Neural cell (in vitro differentiated cells): ENCODE measurements at regions not wholly inside any gene's neighbourhood (a gene's known extent, or its start where the extent isn't known, plus 50 kb on each side); places are given as distances from the start of the nearest gene placed in this dataset.

Experiments used
- H2AFZ ChIP-seq: fragments of 200-600, 300-800 bp; sonication (generic), shearing (Covaris generic); 2 replicates; pipeline ENCODE4 v1.6.0; 2014; ENCODE audit warnings: low read depth, mild to moderate bottlenecking, antibody characterized with exemption, low read length, moderate library complexity
- H3F3A ChIP-seq: fragments of 200-600 bp; shearing (Covaris generic); 2 replicates; pipeline ENCODE4 v1.6.1; 2016; ENCODE audit warnings: mild to moderate bottlenecking, moderate library complexity, mixed read lengths, antibody characterized with exemption, low read length; ENCODE audit not compliant: insufficient read depth, poor library complexity, severe bottlenecking
- H3K27ac ChIP-seq: fragments of 200-600, 300-800 bp; sonication (generic), shearing (Covaris generic); 2 replicates; pipeline ENCODE4 v1.5.1; 2014; ENCODE audit warnings: mild to moderate bottlenecking, low read length, moderate library complexity
- H3K27me3 ChIP-seq: fragments of 300-800, 200-600 bp; sonication (generic), shearing (Covaris generic); 2 replicates; pipeline ENCODE4 v1.6.0; 2014; ENCODE audit warnings: mild to moderate bottlenecking, low read depth, low read length, moderate library complexity; ENCODE audit not compliant: insufficient read depth
- H3K36me3 ChIP-seq: fragments of 300-800, 200-600 bp; sonication (generic), shearing (Covaris generic); 2 replicates; pipeline ENCODE4 v1.5.1; 2014; ENCODE audit warnings: mild to moderate bottlenecking, antibody characterized with exemption, low read length, moderate library complexity; ENCODE audit not compliant: insufficient read depth
- H3K4me2 ChIP-seq: fragments of 300-800, 200-600 bp; sonication (generic), shearing (Covaris generic); 2 replicates; pipeline ENCODE4 v1.6.0; 2014; ENCODE audit warnings: mild to moderate bottlenecking, low read length
- H3K4me3 ChIP-seq: fragments of 300-800, 200-600 bp; sonication (generic), shearing (Covaris generic); 2 replicates; pipeline ENCODE4 v1.5.1; 2014; ENCODE audit warnings: mild to moderate bottlenecking, low read length, moderate library complexity
- H3K79me2 ChIP-seq: fragments of 200-600 bp; shearing (Covaris generic); replicated peaks from 2 replicates; pipeline ENCODE4 v1.6.0; 2014; ENCODE audit warnings: mild to moderate bottlenecking, low read length, moderate library complexity; ENCODE audit not compliant: insufficient read depth
- H3K9ac ChIP-seq: fragments of 300-800, 200-600 bp; sonication (generic), shearing (Covaris generic); 2 replicates; pipeline ENCODE4 v1.6.1; 2016; ENCODE audit warnings: mild to moderate bottlenecking, low read length, mixed read lengths
- H3K9me2 ChIP-seq: fragments of 200-600 bp; shearing (Covaris generic); 2 replicates; pipeline ENCODE4 v1.6.1; 2016; ENCODE audit warnings: mild to moderate bottlenecking, low read length, mixed read lengths; ENCODE audit not compliant: insufficient read depth
- H3K9me3 ChIP-seq: fragments of 200-600, 300-800 bp; sonication (generic), shearing (Covaris generic); 2 replicates; pipeline ENCODE4 v1.6.1; 2016; ENCODE audit warnings: mild to moderate bottlenecking, mixed run types, low read length, moderate library complexity, mixed read lengths
- H4K20me1 ChIP-seq: fragments of 200-600 bp; shearing (Covaris generic); 2 replicates; pipeline ENCODE4 v1.6.1; 2016; ENCODE audit warnings: mild to moderate bottlenecking, mixed run types; ENCODE audit not compliant: insufficient read depth
- EP300 ChIP-seq: fragments of 450-650 bp; conservative IDR thresholded peaks from 2 replicates; pipeline ENCODE4 v1.6.1; 2014; ENCODE audit warnings: antibody characterized with exemption, mild to moderate bottlenecking, moderate library complexity; ENCODE audit not compliant: poor library complexity, severe bottlenecking
- EZH2 ChIP-seq: fragments of 200-600, 300-800 bp; shearing (Covaris generic), sonication (generic); IDR thresholded peaks from 2 replicates; pipeline ENCODE4 v1.6.1; 2014; ENCODE audit warnings: antibody characterized with exemption, low read length, borderline replicate concordance, mild to moderate bottlenecking; ENCODE audit not compliant: insufficient read depth, poor library complexity, severe bottlenecking
- MXI1 ChIP-seq: fragments of 450-650 bp; conservative IDR thresholded peaks from 2 replicates; pipeline ENCODE4 v1.6.1; 2014; ENCODE audit warnings: antibody characterized with exemption, mild to moderate bottlenecking; ENCODE audit not compliant: poor library complexity, severe bottlenecking
- POLR2AphosphoS5 ChIP-seq: IDR thresholded peaks from 2 replicates; pipeline ENCODE4 v1.6.1; 2012
- RAD21 ChIP-seq: fragments of 450-650 bp; conservative IDR thresholded peaks from 2 replicates; pipeline ENCODE4 v1.6.1; 2014; ENCODE audit warnings: antibody characterized with exemption, mild to moderate bottlenecking, moderate library complexity
- SMC3 ChIP-seq: fragments of 450-650 bp; conservative IDR thresholded peaks from 2 replicates; pipeline ENCODE4 v1.6.1; 2014; ENCODE audit warnings: antibody characterized with exemption, mild to moderate bottlenecking, moderate library complexity; ENCODE audit not compliant: poor library complexity
- TAF1 ChIP-seq: IDR thresholded peaks from 2 replicates; pipeline ENCODE4 v1.6.1; 2012; ENCODE audit warnings: low read depth
- TF ChIP-seq, protein P1 (sequence below): IDR thresholded peaks from 2 replicates; pipeline ENCODE4 v1.6.1; 2012; ENCODE audit warnings: borderline replicate concordance
- TF ChIP-seq, protein P2 (sequence below): fragments of 450-650 bp; IDR thresholded peaks from 2 replicates; pipeline ENCODE4 v1.5.1; 2014; ENCODE audit warnings: antibody characterized with exemption, mild to moderate bottlenecking, moderate library complexity; ENCODE audit not compliant: poor library complexity, severe bottlenecking

DNA sequence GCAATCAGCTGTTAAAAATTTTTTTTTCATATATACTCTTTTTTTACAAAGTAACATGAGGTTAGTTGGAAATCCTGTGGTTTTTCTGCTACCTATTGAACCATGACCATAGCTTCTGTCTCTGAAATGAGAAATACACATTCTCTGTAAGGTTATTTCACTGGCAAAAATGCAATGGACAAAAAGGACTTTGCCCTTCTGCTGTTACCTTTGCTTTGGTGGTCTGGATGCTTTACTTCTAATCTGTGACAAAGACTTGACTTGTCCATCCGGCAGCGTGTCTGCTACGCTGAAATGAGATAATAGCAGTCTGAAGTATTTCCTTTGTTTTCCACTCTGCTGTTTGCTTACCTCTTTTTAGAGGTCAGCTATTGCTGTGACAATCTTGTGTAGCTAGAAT lies 412.8 kb downstream of the SLITRK6 start:
- Histone ChIP-seq H3K4me2 (no peak overlapping the region), H3K36me3 (no peaks in the 10 kb centered on the region), H2AFZ (no peak overlapping the region)

DNA sequence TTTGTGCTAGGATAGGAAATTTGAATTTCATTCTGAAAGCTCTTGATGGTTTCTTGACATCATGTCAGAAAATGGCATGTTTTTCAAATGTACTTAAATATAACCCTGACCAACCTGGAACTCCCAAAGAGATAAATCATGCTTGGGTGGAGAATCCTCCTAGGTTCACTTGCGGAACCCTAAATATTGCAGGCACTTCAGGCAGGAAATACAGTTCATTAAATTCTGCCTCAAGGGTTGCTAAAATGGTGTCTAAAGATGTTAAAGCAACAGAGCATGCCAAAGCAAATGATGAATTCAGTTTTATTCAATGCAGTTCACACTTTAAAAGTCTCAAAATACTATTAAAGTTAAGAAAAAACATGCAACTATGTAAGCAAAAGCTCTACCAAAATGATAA lies 415.9 kb downstream of the SLITRK6 start:
- H3K27ac ChIP-seq: no peak overlapping the region
- no peak overlapping the region for H3K4me2 ChIP-seq
- H3K36me3 ChIP-seq: no peaks in the 10 kb centered on the region
- TF ChIP-seq MXI1 (no peak), EP300 (peak; percentile 15), POLR2AphosphoS5 (no peak), TAF1 (no peak)
- no peaks in the 10 kb centered on the region for H3K79me2 ChIP-seq
- no peak overlapping the region for H3K9ac ChIP-seq
- H3F3A ChIP-seq: no peaks in the 10 kb centered on the region
- H3K27me3 ChIP-seq: no peaks in the 10 kb centered on the region
- H3K9me3 ChIP-seq: peaks cover 5% of the 10 kb centered on the region
- no peaks in the 10 kb centered on the region for H4K20me1 ChIP-seq
- H3K4me3 ChIP-seq: no peak overlapping the region
- no peaks in the 10 kb centered on the region for H3K9me2 ChIP-seq
- H2AFZ ChIP-seq: no peak overlapping the region

More for the DNA sequence above, 412.8 kb downstream of the SLITRK6 start:
- Histone ChIP-seq H3K9me3 (peaks cover 5% of the 10 kb centered on the region), H4K20me1 (no peaks in the 10 kb centered on the region), H3K9ac (no peak overlapping the region), H3K27me3 (no peaks in the 10 kb centered on the region), H3K4me3 (no peak overlapping the region), H3K79me2 (no peaks in the 10 kb centered on the region), H3K9me2 (no peaks in the 10 kb centered on the region), H3F3A (no peaks in the 10 kb centered on the region), H3K27ac (no peak overlapping the region)
- TF ChIP-seq RAD21 (no peak), TAF1 (no peak), EZH2 (no peak), SMC3 (no peak)
- TF ChIP-seq, protein P1, sequence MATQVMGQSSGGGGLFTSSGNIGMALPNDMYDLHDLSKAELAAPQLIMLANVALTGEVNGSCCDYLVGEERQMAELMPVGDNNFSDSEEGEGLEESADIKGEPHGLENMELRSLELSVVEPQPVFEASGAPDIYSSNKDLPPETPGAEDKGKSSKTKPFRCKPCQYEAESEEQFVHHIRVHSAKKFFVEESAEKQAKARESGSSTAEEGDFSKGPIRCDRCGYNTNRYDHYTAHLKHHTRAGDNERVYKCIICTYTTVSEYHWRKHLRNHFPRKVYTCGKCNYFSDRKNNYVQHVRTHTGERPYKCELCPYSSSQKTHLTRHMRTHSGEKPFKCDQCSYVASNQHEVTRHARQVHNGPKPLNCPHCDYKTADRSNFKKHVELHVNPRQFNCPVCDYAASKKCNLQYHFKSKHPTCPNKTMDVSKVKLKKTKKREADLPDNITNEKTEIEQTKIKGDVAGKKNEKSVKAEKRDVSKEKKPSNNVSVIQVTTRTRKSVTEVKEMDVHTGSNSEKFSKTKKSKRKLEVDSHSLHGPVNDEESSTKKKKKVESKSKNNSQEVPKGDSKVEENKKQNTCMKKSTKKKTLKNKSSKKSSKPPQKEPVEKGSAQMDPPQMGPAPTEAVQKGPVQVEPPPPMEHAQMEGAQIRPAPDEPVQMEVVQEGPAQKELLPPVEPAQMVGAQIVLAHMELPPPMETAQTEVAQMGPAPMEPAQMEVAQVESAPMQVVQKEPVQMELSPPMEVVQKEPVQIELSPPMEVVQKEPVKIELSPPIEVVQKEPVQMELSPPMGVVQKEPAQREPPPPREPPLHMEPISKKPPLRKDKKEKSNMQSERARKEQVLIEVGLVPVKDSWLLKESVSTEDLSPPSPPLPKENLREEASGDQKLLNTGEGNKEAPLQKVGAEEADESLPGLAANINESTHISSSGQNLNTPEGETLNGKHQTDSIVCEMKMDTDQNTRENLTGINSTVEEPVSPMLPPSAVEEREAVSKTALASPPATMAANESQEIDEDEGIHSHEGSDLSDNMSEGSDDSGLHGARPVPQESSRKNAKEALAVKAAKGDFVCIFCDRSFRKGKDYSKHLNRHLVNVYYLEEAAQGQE: no peak
- TF ChIP-seq, protein P2, sequence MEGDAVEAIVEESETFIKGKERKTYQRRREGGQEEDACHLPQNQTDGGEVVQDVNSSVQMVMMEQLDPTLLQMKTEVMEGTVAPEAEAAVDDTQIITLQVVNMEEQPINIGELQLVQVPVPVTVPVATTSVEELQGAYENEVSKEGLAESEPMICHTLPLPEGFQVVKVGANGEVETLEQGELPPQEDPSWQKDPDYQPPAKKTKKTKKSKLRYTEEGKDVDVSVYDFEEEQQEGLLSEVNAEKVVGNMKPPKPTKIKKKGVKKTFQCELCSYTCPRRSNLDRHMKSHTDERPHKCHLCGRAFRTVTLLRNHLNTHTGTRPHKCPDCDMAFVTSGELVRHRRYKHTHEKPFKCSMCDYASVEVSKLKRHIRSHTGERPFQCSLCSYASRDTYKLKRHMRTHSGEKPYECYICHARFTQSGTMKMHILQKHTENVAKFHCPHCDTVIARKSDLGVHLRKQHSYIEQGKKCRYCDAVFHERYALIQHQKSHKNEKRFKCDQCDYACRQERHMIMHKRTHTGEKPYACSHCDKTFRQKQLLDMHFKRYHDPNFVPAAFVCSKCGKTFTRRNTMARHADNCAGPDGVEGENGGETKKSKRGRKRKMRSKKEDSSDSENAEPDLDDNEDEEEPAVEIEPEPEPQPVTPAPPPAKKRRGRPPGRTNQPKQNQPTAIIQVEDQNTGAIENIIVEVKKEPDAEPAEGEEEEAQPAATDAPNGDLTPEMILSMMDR: no peak

DNA sequence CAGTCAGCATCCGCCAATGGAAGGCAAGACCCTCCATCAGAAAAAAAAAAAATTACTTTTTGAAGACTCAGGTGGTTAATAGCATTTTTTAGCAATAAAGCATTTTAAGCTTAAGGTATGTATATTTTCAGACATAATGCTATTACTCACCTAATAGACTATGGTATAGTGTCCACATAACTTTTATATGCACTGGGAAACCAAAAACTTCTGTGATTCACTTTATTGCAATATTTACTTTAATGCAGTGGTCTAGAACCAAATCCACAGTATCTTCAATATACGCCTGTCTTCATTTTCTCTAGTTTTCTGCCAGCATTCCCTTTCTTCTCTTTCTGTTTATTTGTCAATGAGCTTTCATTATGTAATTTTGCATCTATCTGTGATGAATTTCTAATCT lies 418.1 kb downstream of the SLITRK6 start:
- no peak overlapping the region for H3K4me3 ChIP-seq
- no peak overlapping the region for H3K4me2 ChIP-seq
- no peaks in the 10 kb centered on the region for H3K9me3 ChIP-seq
- H3K27ac ChIP-seq: no peak overlapping the region
- no peaks in the 10 kb centered on the region for H3F3A ChIP-seq
- H4K20me1 ChIP-seq: no peaks in the 10 kb centered on the region
- H3K79me2 ChIP-seq: no peaks in the 10 kb centered on the region
- H3K9me2 ChIP-seq: no peaks in the 10 kb centered on the region
- H3K36me3 ChIP-seq: no peaks in the 10 kb centered on the region
- no peaks in the 10 kb centered on the region for H3K27me3 ChIP-seq
- TF ChIP-seq EP300 (no peak), RAD21 (no peak), POLR2AphosphoS5 (no peak), EZH2 (no peak), MXI1 (no peak), SMC3 (no peak), TAF1 (no peak)
- TF ChIP-seq, protein P2: no peak
- TF ChIP-seq, protein P1: no peak
- H2AFZ ChIP-seq: no peak overlapping the region
- no peak overlapping the region for H3K9ac ChIP-seq
